IMR-90 (cell line): ENCODE measurements at regions not wholly inside any gene's neighbourhood (a gene's known extent, or its start where the extent isn't known, plus 50 kb on each side); places are given as distances from the start of the nearest gene placed in this dataset.

ENCODE experiments used
- ATAC-seq: fragments of 200-7000 bp; cut with Tn5 transposase; 2 replicates; pipeline ENCODE4 v1.9.1; 2020; ENCODE audit warnings: low read depth, mild to moderate bottlenecking, moderate library complexity
- BruUV-seq: library from RNA; stranded (reverse); fragments of 400-500 nt; replicated peaks from 2 replicates; lab custom pipeline; 2021; lab: Mats Ljungman, UMichigan
- CTCF ChIA-PET: fragments of 300-600 bp; formaldehyde crosslinking; extraction: SDS; loops from one replicate; lab custom pipeline; 2021; ENCODE audit warnings: antibody characterized with exemption; lab: Yijun Ruan, JAX
- POLR2A ChIA-PET: fragments of 300-600 bp; sonication (Branson Sonifier 250); formaldehyde crosslinking; loops from one replicate; lab custom pipeline; 2022; ENCODE audit warnings: antibody characterized with exemption; ENCODE audit not compliant: unreplicated experiment; lab: Charles Lee
- DNase-seq: peaks from one replicate; pipeline ENCODE4 v3.0.0; 2013
- H2AFZ ChIP-seq: replicated peaks from 2 replicates; pipeline ENCODE3; 2013; ENCODE audit warnings: low read length, mild to moderate bottlenecking; ENCODE audit not compliant: poor library complexity
- H2AK5ac ChIP-seq: 2 replicates; pipeline ENCODE4 v1.6.1; 2013; ENCODE audit warnings: low read depth, low read length, inconsistent platforms
- H2AK9ac ChIP-seq: replicated peaks from 2 replicates; pipeline ENCODE3; 2013; ENCODE audit warnings: mild to moderate bottlenecking, low read depth, low read length, moderate library complexity; ENCODE audit not compliant: poor library complexity
- H2BK120ac ChIP-seq: 2 replicates; pipeline ENCODE4 v1.6.1; 2013; ENCODE audit warnings: low read depth, low read length, inconsistent platforms
- H2BK15ac ChIP-seq: 3 replicates; pipeline ENCODE4 v1.6.1; 2013; ENCODE audit warnings: low read depth, low read length, inconsistent platforms
- H2BK20ac ChIP-seq: 2 replicates; pipeline ENCODE4 v1.6.1; 2013; ENCODE audit warnings: low read depth, mild to moderate bottlenecking, inconsistent platforms, low read length, moderate library complexity
- H2BK5ac ChIP-seq: 2 replicates; pipeline ENCODE4 v1.6.1; 2013; ENCODE audit warnings: mild to moderate bottlenecking, low read depth, low read length, inconsistent platforms; ENCODE audit not compliant: poor library complexity, severe bottlenecking
- H3K14ac ChIP-seq: replicated peaks from 2 replicates; pipeline ENCODE4 v1.6.1; 2013; ENCODE audit warnings: low read depth, low read length, inconsistent platforms
- H3K18ac ChIP-seq: 2 replicates; pipeline ENCODE4 v1.6.1; 2013; ENCODE audit warnings: low read depth, low read length, control low read depth
- H3K23ac ChIP-seq: 2 replicates; pipeline ENCODE4 v1.6.1; 2013; ENCODE audit warnings: low read depth, low read length, inconsistent platforms
- H3K27ac ChIP-seq: 2 replicates; pipeline ENCODE4 v1.5.1; 2013; ENCODE audit warnings: mild to moderate bottlenecking, control low read depth, low read length; ENCODE audit not compliant: insufficient read depth
- H3K27me3 ChIP-seq: 2 replicates; pipeline ENCODE4 v1.6.1; 2013; ENCODE audit warnings: low read length; ENCODE audit not compliant: control insufficient read depth, insufficient read depth
- H3K36me3 ChIP-seq: 2 replicates; pipeline ENCODE4 v1.6.1; 2013; ENCODE audit warnings: low read length, mixed read lengths; ENCODE audit not compliant: control insufficient read depth, insufficient read depth
- H3K4ac ChIP-seq: 2 replicates; pipeline ENCODE4 v1.6.1; 2013; ENCODE audit warnings: low read depth, low read length, inconsistent platforms
- H3K4me1 ChIP-seq: 2 replicates; pipeline ENCODE4 v1.6.1; 2013; ENCODE audit warnings: low read length, mixed read lengths; ENCODE audit not compliant: control insufficient read depth, insufficient read depth
- H3K4me2 ChIP-seq: 2 replicates; pipeline ENCODE4 v1.6.1; 2013; ENCODE audit warnings: low read depth, mild to moderate bottlenecking, control low read depth, low read length, moderate library complexity
- H3K4me3 ChIP-seq: 2 replicates; pipeline ENCODE4 v1.5.1; 2013; ENCODE audit warnings: low read depth, mild to moderate bottlenecking, control low read depth, low read length, moderate library complexity; ENCODE audit not compliant: insufficient read depth
- H3K56ac ChIP-seq: 2 replicates; pipeline ENCODE4 v1.6.1; 2013; ENCODE audit warnings: low read length, inconsistent platforms; ENCODE audit not compliant: insufficient read depth; ENCODE audit errors: extremely low read depth
- H3K79me1 ChIP-seq, 2 experiments: 2 replicates each; pipeline ENCODE4 v1.6.1; 2013; ENCODE audit warnings: low read length in 2 of 2, inconsistent platforms in 1 of 2, low read depth in 1 of 2
- H3K9ac ChIP-seq: 2 replicates; pipeline ENCODE4 v1.6.1; 2013; ENCODE audit warnings: low read depth, low read length, control low read depth
- H3K9me1 ChIP-seq: 2 replicates; pipeline ENCODE4 v1.6.1; 2013; ENCODE audit warnings: low read length, inconsistent platforms; ENCODE audit not compliant: insufficient read depth
- H3K9me3 ChIP-seq: 2 replicates; pipeline ENCODE4 v1.6.1; 2013; ENCODE audit warnings: low read length; ENCODE audit not compliant: control insufficient read depth, insufficient read depth
- H4K20me1 ChIP-seq: 2 replicates; pipeline ENCODE4 v1.6.1; 2013; ENCODE audit warnings: low read length, inconsistent platforms; ENCODE audit not compliant: insufficient read depth
- H4K5ac ChIP-seq: 2 replicates; pipeline ENCODE4 v1.6.1; 2013; ENCODE audit warnings: mild to moderate bottlenecking, low read depth, low read length, control low read depth
- H4K8ac ChIP-seq, 2 experiments: 2 replicates each; pipeline ENCODE4 v1.6.1; 2013; ENCODE audit warnings: low read depth in 2 of 2, low read length in 2 of 2, control low read depth in 1 of 2, inconsistent platforms in 1 of 2
- H4K91ac ChIP-seq: 2 replicates; pipeline ENCODE4 v1.6.1; 2013; ENCODE audit warnings: low read depth, low read length, inconsistent platforms; ENCODE audit not compliant: insufficient read depth
- POLR2A ChIP-seq: IDR thresholded peaks from 2 replicates; pipeline ENCODE4 v1.6.1; 2012; ENCODE audit warnings: mild to moderate bottlenecking, low read depth, low read length
- RFX5 ChIP-seq: IDR thresholded peaks from 2 replicates; pipeline ENCODE4 v1.8.0; 2012; ENCODE audit warnings: low read depth, mild to moderate bottlenecking, low read length, moderate library complexity
- WGBS, 2 experiments: methylation state at CpG; one replicate each; pipeline versions ENCODE4 v1.1.5 to v1.1.7; 2013; ENCODE audit warnings: missing lambda C conversion rate in 2 of 2; ENCODE audit not compliant: insufficient read length in 1 of 2; ENCODE audit errors: extremely low coverage in 2 of 2; 5-methylcytosine and 5-hydroxymethylcytosine counted together
- dilution Hi-C: fragments of 300-500 bp; cut with HindIII; formaldehyde crosslinking; loops from one replicate; pipeline ENCODE4 v1.14.3; 2018; ENCODE audit warnings: low sequenced_read_pairs; ENCODE audit not compliant: unreplicated experiment
- in situ Hi-C: fragments of 300-500 bp; cut with MboI; formaldehyde crosslinking; loops from 3 replicates; pipeline ENCODE4 v1.14.3; 2019; ENCODE audit warnings: low sequenced_read_pairs, inconsistent platforms, mixed read lengths
- intact Hi-C: fragments of 100-400 bp; cut with micrococcal nuclease; formaldehyde crosslinking; loops from 2 replicates; pipeline ENCODE4 v1.10.0; 2022
- TF ChIP-seq, protein P1 (sequence below): conservative IDR thresholded peaks from 2 replicates; pipeline ENCODE4 v1.5.1; 2012; ENCODE audit warnings: mild to moderate bottlenecking, low read depth, low read length, improper control_type of control experiment

DNA sequence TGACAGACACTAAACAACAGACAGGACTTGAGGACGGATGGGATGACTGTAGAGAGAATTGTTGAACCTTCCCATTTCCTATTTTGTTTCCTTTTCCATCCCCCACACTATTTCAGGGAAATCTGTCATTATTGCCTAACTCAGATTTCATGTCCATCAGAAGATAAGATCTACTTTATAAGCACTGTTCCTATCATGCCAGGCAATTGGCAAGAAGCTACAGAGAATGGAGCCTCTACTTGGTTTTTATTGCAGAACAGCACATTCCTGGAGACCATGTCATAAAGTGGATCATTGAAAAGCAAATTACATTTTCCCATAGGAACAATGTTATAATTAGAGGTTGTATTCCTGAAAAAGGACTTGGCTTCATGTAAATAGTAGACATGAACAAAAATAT, 173.7 kb upstream of the KIF2A start:
- H2AK5ac ChIP-seq, result no peak overlapping the region
- no peak overlapping the region for H3K27ac ChIP-seq
- TF ChIP-seq RFX5 (no peak), POLR2A (no peak)
- TF ChIP-seq, protein P1, sequence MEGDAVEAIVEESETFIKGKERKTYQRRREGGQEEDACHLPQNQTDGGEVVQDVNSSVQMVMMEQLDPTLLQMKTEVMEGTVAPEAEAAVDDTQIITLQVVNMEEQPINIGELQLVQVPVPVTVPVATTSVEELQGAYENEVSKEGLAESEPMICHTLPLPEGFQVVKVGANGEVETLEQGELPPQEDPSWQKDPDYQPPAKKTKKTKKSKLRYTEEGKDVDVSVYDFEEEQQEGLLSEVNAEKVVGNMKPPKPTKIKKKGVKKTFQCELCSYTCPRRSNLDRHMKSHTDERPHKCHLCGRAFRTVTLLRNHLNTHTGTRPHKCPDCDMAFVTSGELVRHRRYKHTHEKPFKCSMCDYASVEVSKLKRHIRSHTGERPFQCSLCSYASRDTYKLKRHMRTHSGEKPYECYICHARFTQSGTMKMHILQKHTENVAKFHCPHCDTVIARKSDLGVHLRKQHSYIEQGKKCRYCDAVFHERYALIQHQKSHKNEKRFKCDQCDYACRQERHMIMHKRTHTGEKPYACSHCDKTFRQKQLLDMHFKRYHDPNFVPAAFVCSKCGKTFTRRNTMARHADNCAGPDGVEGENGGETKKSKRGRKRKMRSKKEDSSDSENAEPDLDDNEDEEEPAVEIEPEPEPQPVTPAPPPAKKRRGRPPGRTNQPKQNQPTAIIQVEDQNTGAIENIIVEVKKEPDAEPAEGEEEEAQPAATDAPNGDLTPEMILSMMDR, result no peak
- WGBS, 2 experiments, result no CpG with 5 or more reads among the region's 1 CpG
- no peaks in the 10 kb centered on the region for H4K20me1 ChIP-seq
- no peaks in the 10 kb centered on the region for H3K27me3 ChIP-seq
- no peak overlapping the region for H3K14ac ChIP-seq
- dilution Hi-C loops, result no loop called here
- no peak overlapping the region for H3K18ac ChIP-seq
- in situ Hi-C loops, result loop anchor here (25.0 kb wide), 1 partner anchor 1070 kb away; no protein-coding TSS in a partner anchor
- H3K23ac ChIP-seq, result no peak overlapping the region
- no peak overlapping the region for H2BK5ac ChIP-seq
- no peak overlapping the region for H2BK15ac ChIP-seq
- intact Hi-C loops, result no loop called here
- no peak overlapping the region for H4K91ac ChIP-seq
- no peaks in the 10 kb centered on the region for H3K9me3 ChIP-seq
- H2AFZ ChIP-seq, result no peak overlapping the region
- BruUV-seq, result no TSS peak
- no peak overlapping the region for H4K5ac ChIP-seq
- H4K8ac ChIP-seq, result no peak overlapping the region
- no peaks in the 10 kb centered on the region for H3K9me1 ChIP-seq
- no peaks in the 10 kb centered on the region for H3K36me3 ChIP-seq
- H3K4ac ChIP-seq, result no peak overlapping the region
- no peak overlapping the region for H3K4me2 ChIP-seq
- H2BK120ac ChIP-seq, result no peak overlapping the region
- H3K56ac ChIP-seq, result no peak overlapping the region
- no peak for ATAC-seq
- POLR2A ChIA-PET, result no interaction called here
- H2AK9ac ChIP-seq, result no peak overlapping the region
- H3K79me1 ChIP-seq, result no peaks in the 10 kb centered on the region
- no peak overlapping the region for H2BK20ac ChIP-seq
- H3K9ac ChIP-seq, result no peak overlapping the region
- H3K4me3 ChIP-seq, result no peak overlapping the region
- DNase-seq, result no peak
- CTCF ChIA-PET, result no interaction called here
- H3K4me1 ChIP-seq, result no peaks in the 10 kb centered on the region
